Pancreas (tissue), 10 donors: ENCODE measurements at regions not wholly inside any gene's neighbourhood (a gene's known extent, or its start where the extent isn't known, plus 50 kb on each side); places are given as distances from the start of the nearest gene placed in this dataset.
A peak's percentile ranks its signal among the peaks of the same experiment; 100 is the strongest.

Experiments
- ATAC-seq, 4 donors: fragments of 200-7000 bp; cut with Tn5 transposase; one replicate each; pipeline versions ENCODE4 v1.8.0 to v1.9.1; 2020; ENCODE audit warnings: mild to moderate bottlenecking in 4 of 4, moderate library complexity in 4 of 4
- DNase-seq, 6 donors: peaks; one replicate each; pipeline ENCODE4 v3.0.0-alpha.2; 2020
- FAIRE-seq: peaks from 2 replicates; lab custom pipeline; 2012; peaks lifted over from hg19 to GRCh38; lab: Jason Lieb, UNC
- H3K27ac ChIP-seq, 4 donors: fragments of 200-600 bp; sonication (generic); 1 replicate in 3 of 4; 2 replicates in 1 of 4; pipeline versions ENCODE4 v1.5.0 to v1.8.0; 2020
- H3K27me3 ChIP-seq, 4 donors: fragments of 200-600 bp; one replicate each; pipeline ENCODE4 v1.8.0; 2021
- H3K36me3 ChIP-seq, 3 donors: fragments of 200-600 bp; sonication (generic) in 1 of 3; one replicate each; pipeline versions ENCODE4 v1.5.0 to v1.8.0; 2020 to 2021
- H3K4me1 ChIP-seq, 3 donors: fragments of 200-600 bp; one replicate each; pipeline ENCODE4 v1.8.0; 2021
- H3K4me3 ChIP-seq, 4 donors: fragments of 200-600 bp; sonication (generic) in 2 of 4; one replicate each; pipeline versions ENCODE4 v1.5.0 to v1.8.0; 2020 to 2021
- H3K9me3 ChIP-seq, 4 donors: fragments of 200-600 bp; one replicate each; pipeline ENCODE4 v1.8.0; 2021
- CTCF ChIP-seq, 4 donors: fragments of 200-600 bp; sonication (generic) in 3 of 4; IDR thresholded peaks; one replicate each; pipeline versions ENCODE4 v1.5.0 to v1.8.0; 2021; ENCODE audit warnings: antibody characterized with exemption in 4 of 4
- WGBS, 2 donors: extraction: QIAGEN DNeasy Blood & Tissue Kit; methylation state at CpG; one replicate each; pipeline ENCODE4 v1.1.7; 2013; 5-methylcytosine and 5-hydroxymethylcytosine counted together
- intact Hi-C, 3 donors: fragments of 100-400 bp; cut with DNase I; formaldehyde crosslinking; loops; one replicate each; pipeline versions ENCODE4 v1.11.1 to v1.14.2; 2022
- donor health status: healthy with polysubstance abuse.
- donor health status: DM: no; HTN: no; CAD: no; lungs with moderate emphysema.
- donor health status: DM: no; HTN: no; CAD: no.
- donor health status: control.
- donor health status: control.
- donor health status: Bipolar disorder and iron deficiency.
- donor health status: DM: yes; HTN: yes; CAD: no.
- donor health status: DM: no; HTN: no; CAD: no.
- donor health status: DM: no; HTN: no; CAD: no.
- donor health status: DM: yes; HTN: yes; CAD: no.

GRCh38 chr2:37827455-37827854, 97.6 kb upstream of the RMDN2 start:
- intact Hi-C loops = no loop called here
- ATAC-seq (no peak), FAIRE-seq (no peak), DNase-seq (no peak)
- no peaks in the 10 kb centered on the region for H3K36me3 ChIP-seq
- H3K9me3 ChIP-seq = no peaks in the 10 kb centered on the region
- H3K27me3 ChIP-seq = no peaks in the 10 kb centered on the region
- H3K4me3 ChIP-seq = no peak overlapping the region
- H3K4me1 ChIP-seq = no peaks in the 10 kb centered on the region
- 79 to 80% methylated on average over 7 of the region's 7 CpGs for WGBS, 2 donors
- TF ChIP-seq CTCF (IDR thresholded peaks at IDR 0.05) = no peak
- H3K27ac ChIP-seq = no peak overlapping the region

- ATAC-seq (no peak), FAIRE-seq (no peak), DNase-seq (no peak)
- intact Hi-C loops = no loop called here
- Histone ChIP-seq H3K27me3 (no peaks in the 10 kb centered on the region), H3K36me3 (no peaks in the 10 kb centered on the region), H3K4me3 (no peak overlapping the region), H3K4me1 (no peaks in the 10 kb centered on the region), H3K27ac (no peak overlapping the region), H3K9me3 (no peaks in the 10 kb centered on the region)
- 54 to 57% methylated on average over 6 of the region's 6 CpGs for WGBS, 2 donors
- TF ChIP-seq CTCF (IDR thresholded peaks at IDR 0.05) = no peak
Observed at GRCh38 chr2:37827911-37828511, 97.1 kb upstream of the RMDN2 start.

- WGBS, 2 donors = 43 to 52% methylated on average over 3 of the region's 3 CpGs
- intact Hi-C loops = no loop called here
- Histone ChIP-seq H3K9me3 (no peaks in the 10 kb centered on the region), H3K4me1 (no peaks in the 10 kb centered on the region), H3K36me3 (no peaks in the 10 kb centered on the region), H3K27me3 (no peaks in the 10 kb centered on the region), H3K4me3 (no peak overlapping the region), H3K27ac (no peak overlapping the region)
- ATAC-seq (peak in 3 of 4 donors; percentile 24 to 67 (median 53)), DNase-seq (no peak), FAIRE-seq (no peak)
- no peak for TF ChIP-seq CTCF (IDR thresholded peaks at IDR 0.05)
Observed at GRCh38 chr2:37829202-37829601, 95.9 kb upstream of the RMDN2 start.

- intact Hi-C loops = loop anchor here in 2 of 3 donors (5.0 to 10.0 kb wide), 2 partner anchors 415 to 418 kb away; no protein-coding TSS in a partner anchor
- H3K27me3 ChIP-seq = no peaks in the 10 kb centered on the region
- no peak for TF ChIP-seq CTCF (IDR thresholded peaks at IDR 0.05)
- FAIRE-seq (no peak), DNase-seq (no peak), ATAC-seq (no peak)
- H3K4me3 ChIP-seq = no peak overlapping the region
- H3K36me3 ChIP-seq = no peaks in the 10 kb centered on the region
- WGBS, 2 donors = 40 to 62% methylated on average over 6 of the region's 6 CpGs
- no peaks in the 10 kb centered on the region for H3K4me1 ChIP-seq
- no peak overlapping the region for H3K27ac ChIP-seq
- no peaks in the 10 kb centered on the region for H3K9me3 ChIP-seq
Observed at GRCh38 chr2:37829616-37830395, 95.3 kb upstream of the RMDN2 start.

- Histone ChIP-seq H3K4me3 (no peak overlapping the region), H3K9me3 (no peaks in the 10 kb centered on the region), H3K27me3 (no peaks in the 10 kb centered on the region), H3K27ac (no peak overlapping the region), H3K4me1 (no peaks in the 10 kb centered on the region), H3K36me3 (no peaks in the 10 kb centered on the region)
- intact Hi-C loops = loop anchor here in 2 of 3 donors (5.0 to 10.0 kb wide), 2 partner anchors 416 to 418 kb away; no protein-coding TSS in a partner anchor
- FAIRE-seq (no peak), ATAC-seq (no peak), DNase-seq (no peak)
- 80 to 84% methylated on average over 2 of the region's 2 CpGs for WGBS, 2 donors
- TF ChIP-seq CTCF (IDR thresholded peaks at IDR 0.05) = no peak
Observed at GRCh38 chr2:37830636-37831035, 94.5 kb upstream of the RMDN2 start.
